Adrenal gland (tissue), 9 donors: ENCODE measurements at regions not wholly inside any gene's neighbourhood (a gene's known extent, or its start where the extent isn't known, plus 50 kb on each side); places are given as distances from the start of the nearest gene placed in this dataset.

ENCODE experiments used
- DNase-seq, 7 donors: peaks; one replicate each; pipeline ENCODE4 v3.0.0-alpha.2; 2019 to 2020
- H3K27ac ChIP-seq, 5 donors: fragments of 200-600 bp; sonication (generic) in 4 of 5; 1 replicate in 3 of 5; 2 replicates in 2 of 5; pipeline versions ENCODE4 v1.5.1 to v1.8.0; 2016 to 2020; ENCODE audit warnings: mild to moderate bottlenecking in 1 of 5
- H3K27me3 ChIP-seq: fragments of 200-600 bp; 2 replicates; pipeline ENCODE4 v1.8.0; 2021
- H3K36me3 ChIP-seq, 2 donors: fragments of 200-600 bp; replicated peaks in 1 of 2; 1 replicate in 1 of 2; 2 replicates in 1 of 2; pipeline versions ENCODE4 v1.5.1 to v1.8.0; 2018 to 2022
- H3K4me1 ChIP-seq, 2 donors: fragments of 200-600 bp; replicated peaks in 1 of 2; 1 replicate in 1 of 2; 2 replicates in 1 of 2; pipeline versions ENCODE4 v1.5.1 to v1.8.0; 2018 to 2021
- H3K4me3 ChIP-seq, 4 donors: fragments of 200-600 bp; sonication (generic) in 3 of 4; one replicate each; pipeline ENCODE4 v1.5.1; 2016 to 2018
- H3K9me3 ChIP-seq, 3 donors: fragments of 200-600 bp; sonication (generic) in 1 of 3; replicated peaks in 1 of 3; 1 replicate in 2 of 3; 2 replicates in 1 of 3; pipeline versions ENCODE4 v1.5.1 to v1.8.0; 2016 to 2021
- CTCF ChIP-seq, 6 experiments: fragments of 450-650 bp in 4 of 6; fragments of 200-600 bp in 2 of 6; sonication (generic) in 1 of 6; IDR thresholded peaks; 1 replicate in 5 of 6; 2 replicates in 1 of 6; pipeline versions ENCODE4 v1.5.1 to v1.8.0; 2016 to 2021; ENCODE audit warnings: antibody characterized with exemption in 6 of 6, mild to moderate bottlenecking in 2 of 6, moderate library complexity in 1 of 6
- POLR2A ChIP-seq, 2 donors: fragments of 450-650 bp; IDR thresholded peaks; one replicate each; pipeline ENCODE4 v1.6.1; 2017; ENCODE audit warnings: antibody characterized with exemption in 2 of 2, mild to moderate bottlenecking in 2 of 2, moderate library complexity in 1 of 2
- WGBS, 4 donors: extraction: QIAGEN DNeasy Blood & Tissue Kit in 2 of 4; methylation state at CpG; one replicate each; pipeline versions ENCODE4 v1.1.5 to v1.1.7; 2013 to 2017; 5-methylcytosine and 5-hydroxymethylcytosine counted together
- intact Hi-C, 2 donors: fragments of 100-400 bp; cut with DNase I; formaldehyde crosslinking; loops; one replicate each; pipeline versions ENCODE4 v1.14.1 to v1.15.0; 2022 to 2023
- donor health status: healthy with polysubstance abuse.
- donor health status: Bipolar disorder and iron deficiency.
- donor health status: DM: yes; HTN: yes; CAD: no.
- donor health status: DM: no; HTN: no; CAD: no.
- donor health status: DM: no; HTN: no; CAD: no.

DNA sequence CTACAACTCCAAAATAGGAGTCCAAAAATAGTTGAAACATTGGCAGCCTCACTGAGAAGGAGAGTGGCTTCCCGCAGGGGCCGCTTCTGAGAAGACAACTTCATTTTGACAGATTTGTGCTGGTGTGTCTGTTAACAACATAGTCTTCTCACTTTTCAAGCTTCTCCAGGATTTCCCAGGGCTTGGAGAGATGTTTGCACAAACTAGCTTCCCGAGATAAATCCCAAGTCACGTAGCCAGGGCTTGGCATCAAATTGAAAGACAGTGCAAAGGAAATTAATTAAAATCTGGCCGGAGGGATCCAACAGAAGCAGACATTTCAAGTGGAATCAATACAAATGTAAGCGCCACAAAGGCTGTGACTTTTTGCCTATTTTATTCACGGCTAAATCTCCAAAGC, 630.2 kb downstream of the DHX35 start:
- Histone ChIP-seq H3K9me3 (no peaks in the 10 kb centered on the region), H3K27me3 (no peaks in the 10 kb centered on the region), H3K4me3 (no peak overlapping the region), H3K27ac (no peak overlapping the region), H3K4me1 (no peaks in the 10 kb centered on the region), H3K36me3 (no peaks in the 10 kb centered on the region)
- intact Hi-C loops = no loop called here
- DNase-seq = no peak
- WGBS, 4 donors = 54 to 77% (median 68%) methylated on average over 7 of the region's 7 CpGs
- TF ChIP-seq POLR2A (IDR thresholded peaks at IDR 0.05) = no peak
- no peak for TF ChIP-seq CTCF (IDR thresholded peaks at IDR 0.05)

- intact Hi-C loops = no loop called here
- no peak overlapping the region for H3K27ac ChIP-seq
- WGBS, 4 donors = 29 to 36% (median 34%) methylated on average over 5 of the region's 5 CpGs
- no peaks in the 10 kb centered on the region for H3K4me1 ChIP-seq
- H3K36me3 ChIP-seq = no peaks in the 10 kb centered on the region
- no peaks in the 10 kb centered on the region for H3K27me3 ChIP-seq
- H3K9me3 ChIP-seq = no peaks in the 10 kb centered on the region
- no peak overlapping the region for H3K4me3 ChIP-seq
- TF ChIP-seq CTCF (IDR thresholded peaks at IDR 0.05) (no peak), POLR2A (IDR thresholded peaks at IDR 0.05) (no peak)
- DNase-seq = no peak
These were observed 626.1 kb downstream of the DHX35 start for GRCh38 chr20:39588148-39588757.

DNA sequence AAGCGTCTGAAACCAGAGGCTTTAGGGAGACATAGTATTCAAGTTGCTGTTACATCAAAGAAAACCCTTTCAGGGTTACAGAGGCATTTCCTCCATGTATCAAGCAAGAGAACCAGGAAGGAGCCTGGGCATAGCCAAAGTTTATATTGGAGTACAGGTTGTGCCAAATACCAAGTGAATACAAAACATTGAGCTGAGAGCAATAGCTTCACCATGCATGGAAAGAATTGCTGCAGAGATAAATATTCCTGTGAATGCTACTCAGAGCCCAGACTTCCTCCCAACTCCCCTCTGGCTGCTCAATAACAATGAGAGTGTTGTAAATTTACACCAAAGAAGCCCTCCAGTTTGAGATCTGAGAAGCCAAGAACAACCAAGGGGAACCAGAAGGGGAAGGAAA, 618.9 kb downstream of the DHX35 start:
- intact Hi-C loops = no loop called here
- TF ChIP-seq POLR2A (IDR thresholded peaks at IDR 0.05) (no peak), CTCF (IDR thresholded peaks at IDR 0.05) (no peak)
- WGBS, 4 donors = 22 to 65% (median 42%) methylated on average over 1 of the region's 1 CpG
- Histone ChIP-seq H3K9me3 (no peaks in the 10 kb centered on the region), H3K4me1 (no peaks in the 10 kb centered on the region), H3K27me3 (no peaks in the 10 kb centered on the region), H3K36me3 (no peaks in the 10 kb centered on the region), H3K27ac (no peak overlapping the region), H3K4me3 (no peak overlapping the region)
- no peak for DNase-seq

GRCh38 chr20:39576771-39577170, 614.6 kb downstream of the DHX35 start:
- 53 to 83% (median 73%) methylated on average over 5 of the region's 5 CpGs for WGBS, 4 donors
- no peak overlapping the region for H3K4me3 ChIP-seq
- H3K27ac ChIP-seq = no peak overlapping the region
- H3K27me3 ChIP-seq = no peaks in the 10 kb centered on the region
- DNase-seq = no peak
- H3K4me1 ChIP-seq = no peaks in the 10 kb centered on the region
- intact Hi-C loops = no loop called here
- no peaks in the 10 kb centered on the region for H3K36me3 ChIP-seq
- TF ChIP-seq CTCF (IDR thresholded peaks at IDR 0.05) (no peak), POLR2A (IDR thresholded peaks at IDR 0.05) (no peak)
- H3K9me3 ChIP-seq = no peaks in the 10 kb centered on the region
